ENCODE measurements at regions not wholly inside any gene's neighbourhood (a gene's known extent, or its start where the extent isn't known, plus 50 kb on each side); places are given as distances from the start of the nearest gene placed in this dataset.

- TF ChIP-seq, protein P1, sequence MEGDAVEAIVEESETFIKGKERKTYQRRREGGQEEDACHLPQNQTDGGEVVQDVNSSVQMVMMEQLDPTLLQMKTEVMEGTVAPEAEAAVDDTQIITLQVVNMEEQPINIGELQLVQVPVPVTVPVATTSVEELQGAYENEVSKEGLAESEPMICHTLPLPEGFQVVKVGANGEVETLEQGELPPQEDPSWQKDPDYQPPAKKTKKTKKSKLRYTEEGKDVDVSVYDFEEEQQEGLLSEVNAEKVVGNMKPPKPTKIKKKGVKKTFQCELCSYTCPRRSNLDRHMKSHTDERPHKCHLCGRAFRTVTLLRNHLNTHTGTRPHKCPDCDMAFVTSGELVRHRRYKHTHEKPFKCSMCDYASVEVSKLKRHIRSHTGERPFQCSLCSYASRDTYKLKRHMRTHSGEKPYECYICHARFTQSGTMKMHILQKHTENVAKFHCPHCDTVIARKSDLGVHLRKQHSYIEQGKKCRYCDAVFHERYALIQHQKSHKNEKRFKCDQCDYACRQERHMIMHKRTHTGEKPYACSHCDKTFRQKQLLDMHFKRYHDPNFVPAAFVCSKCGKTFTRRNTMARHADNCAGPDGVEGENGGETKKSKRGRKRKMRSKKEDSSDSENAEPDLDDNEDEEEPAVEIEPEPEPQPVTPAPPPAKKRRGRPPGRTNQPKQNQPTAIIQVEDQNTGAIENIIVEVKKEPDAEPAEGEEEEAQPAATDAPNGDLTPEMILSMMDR (IDR thresholded peaks at IDR 0.05) = no peak
- TF ChIP-seq POLR2A (IDR thresholded peaks at IDR 0.05) = no peak
Measured at GRCh38 chr2:79428745-79429144, 84.1 kb upstream of the CTNNA2 start.

Measured in adrenal gland (tissue), 5 donors.